SK-N-MC (cell line): ENCODE measurements at regions not wholly inside any gene's neighbourhood (a gene's known extent, or its start where the extent isn't known, plus 50 kb on each side); places are given as distances from the start of the nearest gene placed in this dataset.

ENCODE experiments used
- DNase-seq: peaks from one replicate; pipeline ENCODE4 v3.0.0-alpha.2; 2011; ENCODE audit warnings: low read depth, low spot score
- H3K27ac ChIP-seq: fragments of 200-600 bp; sonication (generic); 2 replicates; pipeline ENCODE4 v1.5.1; 2016; ENCODE audit warnings: mixed run types
- H3K36me3 ChIP-seq: fragments of 200-600 bp; sonication (generic); 2 replicates; pipeline ENCODE4 v1.6.1; 2017; ENCODE audit warnings: antibody characterized with exemption, low read length, mixed read lengths; ENCODE audit not compliant: insufficient read depth
- H3K4me3 ChIP-seq: fragments of 200-600 bp; sonication (generic); 2 replicates; pipeline ENCODE4 v1.5.1; 2016
- H3K9ac ChIP-seq: fragments of 200-600 bp; sonication (generic); 2 replicates; pipeline ENCODE4 v1.8.0; 2017; ENCODE audit warnings: mixed run types, mixed read lengths; ENCODE audit not compliant: insufficient read length
- H3K9me3 ChIP-seq: fragments of 200-600 bp; sonication (generic); 2 replicates; pipeline ENCODE4 v1.6.1; 2017; ENCODE audit warnings: low read depth, mild to moderate bottlenecking, antibody characterized with exemption, low read length, moderate library complexity, mixed read lengths
- EZH2 ChIP-seq: fragments of 200-600 bp; sonication (generic); IDR thresholded peaks from one replicate; pipeline ENCODE4 v1.6.1; 2017; ENCODE audit warnings: antibody characterized with exemption
- FOXP2 ChIP-seq: optimal IDR thresholded peaks from 2 replicates; pipeline ENCODE3; 2011; ENCODE audit warnings: mild to moderate bottlenecking, moderate library complexity; ENCODE audit not compliant: insufficient read depth; ENCODE audit errors: extremely low read length, control extremely low read depth
- POLR2AphosphoS5 ChIP-seq: IDR thresholded peaks from 2 replicates; pipeline ENCODE4 v1.6.1; 2012; ENCODE audit warnings: mild to moderate bottlenecking, low read depth, low read length, borderline replicate concordance

GRCh38 chr16:25413133-25413532 lies 155.5 kb upstream of the ZKSCAN2 start:
- Histone ChIP-seq H3K36me3 (no peaks in the 10 kb centered on the region), H3K27ac (peak overlapping the region; percentile 64), H3K4me3 (no peak overlapping the region), H3K9me3 (no peaks in the 10 kb centered on the region), H3K9ac (no peak overlapping the region)
- TF ChIP-seq FOXP2 = no peak
- DNase-seq = no peak

GRCh38 chr16:25411396-25412081 lies 153.9 kb upstream of the ZKSCAN2 start:
- Histone ChIP-seq H3K9me3 (no peaks in the 10 kb centered on the region), H3K9ac (no peak overlapping the region), H3K4me3 (no peak overlapping the region), H3K27ac (no peak overlapping the region), H3K36me3 (no peaks in the 10 kb centered on the region)
- DNase-seq = no peak
- TF ChIP-seq POLR2AphosphoS5 = no peak
- no peak for TF ChIP-seq FOXP2
- TF ChIP-seq EZH2 = no peak

GRCh38 chr16:25403852-25404251 lies 146.2 kb upstream of the ZKSCAN2 start:
- Histone ChIP-seq H3K4me3 (no peak overlapping the region), H3K27ac (no peak overlapping the region), H3K36me3 (no peaks in the 10 kb centered on the region), H3K9ac (no peak overlapping the region), H3K9me3 (0 out of 2 replicates have a peak, but pooled peaks cover 5% of the 10 kb centered on the region)
- TF ChIP-seq EZH2 (no peak), FOXP2 (no peak), POLR2AphosphoS5 (no peak)
- DNase-seq = no peak

- Histone ChIP-seq H3K9ac (peak overlapping the region; percentile 34), H3K36me3 (no peaks in the 10 kb centered on the region), H3K4me3 (no peak overlapping the region), H3K27ac (peak overlapping the region; percentile 91), H3K9me3 (no peaks in the 10 kb centered on the region)
- TF ChIP-seq FOXP2 = no peak
- no peak for TF ChIP-seq EZH2
- no peak for TF ChIP-seq POLR2AphosphoS5
- DNase-seq = peak; percentile 70
These were observed 137.9 kb upstream of the ZKSCAN2 start for GRCh38 chr16:25395528-25395927.

GRCh38 chr16:25390761-25391160 lies 133.1 kb upstream of the ZKSCAN2 start:
- Histone ChIP-seq H3K27ac (no peak overlapping the region), H3K4me3 (no peak overlapping the region), H3K9ac (no peak overlapping the region), H3K9me3 (no peaks in the 10 kb centered on the region), H3K36me3 (no peaks in the 10 kb centered on the region)
- TF ChIP-seq EZH2 = no peak
- no peak for DNase-seq

- H3K27ac ChIP-seq = no peak overlapping the region
- no peak for DNase-seq
- no peak for TF ChIP-seq EZH2
- H3K36me3 ChIP-seq = no peaks in the 10 kb centered on the region
- H3K9ac ChIP-seq = no peak overlapping the region
- H3K4me3 ChIP-seq = no peak overlapping the region
- H3K9me3 ChIP-seq = no peaks in the 10 kb centered on the region
These were observed 116.9 kb upstream of the ZKSCAN2 start for GRCh38 chr16:25374556-25374955.

GRCh38 chr16:25372716-25373115 lies 115.1 kb upstream of the ZKSCAN2 start:
- H3K36me3 ChIP-seq = no peaks in the 10 kb centered on the region
- H3K27ac ChIP-seq = no peak overlapping the region
- no peak overlapping the region for H3K9ac ChIP-seq
- no peaks in the 10 kb centered on the region for H3K9me3 ChIP-seq
- no peak overlapping the region for H3K4me3 ChIP-seq
- TF ChIP-seq POLR2AphosphoS5 (no peak), FOXP2 (no peak), EZH2 (no peak)
- DNase-seq = no peak

GRCh38 chr16:25371342-25371741 lies 113.7 kb upstream of the ZKSCAN2 start:
- H3K4me3 ChIP-seq = no peak overlapping the region
- no peak for TF ChIP-seq EZH2
- no peak for TF ChIP-seq FOXP2
- no peak for TF ChIP-seq POLR2AphosphoS5
- H3K27ac ChIP-seq = no peak overlapping the region
- DNase-seq = no peak
- H3K36me3 ChIP-seq = no peaks in the 10 kb centered on the region
- H3K9me3 ChIP-seq = no peaks in the 10 kb centered on the region
- no peak overlapping the region for H3K9ac ChIP-seq

GRCh38 chr16:25370541-25370940 lies 112.9 kb upstream of the ZKSCAN2 start:
- Histone ChIP-seq H3K9ac (no peak overlapping the region), H3K9me3 (no peaks in the 10 kb centered on the region)

More at GRCh38 chr16:25370541-25370940, 112.9 kb upstream of the ZKSCAN2 start:
- H3K36me3 ChIP-seq = no peaks in the 10 kb centered on the region
- TF ChIP-seq EZH2 (no peak), POLR2AphosphoS5 (no peak), FOXP2 (no peak)
- no peak overlapping the region for H3K4me3 ChIP-seq
- H3K27ac ChIP-seq = no peak overlapping the region
- no peak for DNase-seq
